ENCODE measurements at regions not wholly inside any gene's neighbourhood (a gene's known extent, or its start where the extent isn't known, plus 50 kb on each side); places are given as distances from the start of the nearest gene placed in this dataset.

DNA sequence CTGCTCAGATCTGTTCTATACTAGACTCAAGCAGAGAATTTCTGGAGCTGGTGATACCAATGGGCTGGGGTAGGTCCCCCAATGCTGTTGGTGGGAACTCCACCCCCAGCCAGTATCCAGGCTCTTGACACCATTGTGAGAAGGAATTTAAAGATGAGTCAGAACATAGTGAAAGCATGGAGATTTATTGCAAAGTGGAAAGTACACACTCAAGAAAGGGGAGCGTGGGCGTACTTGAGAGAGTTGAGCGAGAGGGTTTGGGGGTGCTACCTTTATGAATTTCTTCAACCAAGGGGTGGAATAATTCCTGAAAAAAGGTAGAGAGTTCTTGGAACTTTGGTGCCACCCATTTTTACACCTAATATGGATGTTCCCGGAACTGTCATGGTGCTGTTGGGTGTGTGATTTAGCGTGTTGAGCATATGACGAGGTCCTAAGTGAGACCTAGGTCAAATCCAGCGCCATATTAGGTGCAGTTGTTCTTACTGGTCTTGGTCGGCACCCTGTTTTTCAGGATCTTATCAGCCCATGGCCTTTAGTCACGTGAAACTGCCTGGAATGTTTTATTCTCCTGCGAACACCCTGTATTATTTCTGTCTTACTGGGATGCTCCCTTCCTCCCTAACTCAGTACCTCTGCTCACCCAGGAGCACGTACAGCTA, 122.0 kb upstream of the AHR start:
- no peak for DNase-seq (ENCODE audit: low read depth)

DNA sequence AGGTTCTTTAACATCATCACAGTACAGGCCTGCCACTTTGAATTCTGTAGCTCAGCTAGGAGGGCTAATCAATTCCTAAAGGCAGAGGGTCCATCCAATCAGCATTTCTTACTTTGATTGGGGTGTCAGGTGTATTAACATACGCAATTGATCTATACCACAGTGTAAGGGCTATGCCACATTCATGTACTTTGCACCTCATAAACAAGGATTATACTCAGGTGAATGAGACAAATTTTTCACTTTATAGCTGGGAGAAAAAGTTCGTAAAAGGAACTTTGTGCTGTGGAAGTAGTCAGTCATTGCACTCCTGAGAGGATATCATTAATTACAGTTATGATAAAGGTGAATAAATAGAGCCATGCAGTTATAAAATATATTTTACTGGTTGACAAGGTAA, 119.9 kb upstream of the AHR start:
- DNase-seq (ENCODE audit: low read depth): no peak

DNA sequence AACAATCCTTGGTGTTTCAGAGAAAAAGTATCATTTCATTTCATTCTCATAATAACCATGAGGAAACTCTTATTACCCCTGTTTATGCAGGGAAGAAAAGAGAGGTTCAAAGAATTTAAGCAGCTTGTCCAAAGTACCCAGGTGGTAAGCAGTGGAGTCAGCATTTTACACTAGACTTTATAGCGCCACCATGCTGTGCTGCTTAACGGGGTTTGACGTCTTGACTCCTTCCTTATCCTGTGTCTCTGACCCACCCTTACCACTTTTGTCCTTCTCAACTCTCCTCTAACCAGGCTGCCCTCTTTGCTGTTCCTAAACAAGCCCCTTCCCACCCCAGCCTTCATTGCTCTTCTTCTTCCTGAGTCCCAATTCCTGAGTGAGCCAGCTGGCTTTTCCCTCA, 117.0 kb upstream of the AHR start:
- no peak for DNase-seq (ENCODE audit: low read depth)

DNA sequence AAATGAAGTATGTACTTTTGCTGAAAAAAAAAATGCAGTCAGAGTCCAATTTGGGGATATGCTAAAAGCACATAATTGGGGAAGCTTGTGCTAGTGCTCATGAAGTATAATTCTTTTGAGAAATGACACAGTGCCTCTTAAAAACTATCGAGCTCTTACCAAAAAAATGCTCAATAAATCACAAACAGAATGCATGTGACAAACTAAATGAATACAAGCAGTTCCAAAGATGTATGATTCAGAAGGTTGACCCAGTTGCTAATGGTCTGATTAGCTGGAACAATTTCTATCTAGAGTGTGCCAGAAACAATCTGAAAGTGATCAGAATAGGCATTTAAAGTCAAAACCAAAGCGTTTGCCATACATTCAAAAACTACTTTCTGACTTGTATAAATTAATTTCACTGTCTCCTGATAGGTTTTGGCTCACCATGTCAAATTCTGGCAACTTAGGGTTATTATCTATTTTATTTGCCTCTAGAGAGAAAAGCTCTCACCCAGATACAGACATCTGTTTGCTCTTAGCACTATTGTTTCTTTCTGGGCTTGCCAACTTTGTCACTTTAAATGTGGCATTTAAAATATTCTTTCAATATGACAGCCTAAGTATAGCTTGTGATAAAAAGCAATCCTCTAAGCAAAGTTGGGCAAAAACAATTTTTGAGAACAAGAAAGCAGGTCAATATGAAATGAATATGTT, 114.7 kb upstream of the AHR start:
- DNase-seq (ENCODE audit: low read depth): no peak

DNA sequence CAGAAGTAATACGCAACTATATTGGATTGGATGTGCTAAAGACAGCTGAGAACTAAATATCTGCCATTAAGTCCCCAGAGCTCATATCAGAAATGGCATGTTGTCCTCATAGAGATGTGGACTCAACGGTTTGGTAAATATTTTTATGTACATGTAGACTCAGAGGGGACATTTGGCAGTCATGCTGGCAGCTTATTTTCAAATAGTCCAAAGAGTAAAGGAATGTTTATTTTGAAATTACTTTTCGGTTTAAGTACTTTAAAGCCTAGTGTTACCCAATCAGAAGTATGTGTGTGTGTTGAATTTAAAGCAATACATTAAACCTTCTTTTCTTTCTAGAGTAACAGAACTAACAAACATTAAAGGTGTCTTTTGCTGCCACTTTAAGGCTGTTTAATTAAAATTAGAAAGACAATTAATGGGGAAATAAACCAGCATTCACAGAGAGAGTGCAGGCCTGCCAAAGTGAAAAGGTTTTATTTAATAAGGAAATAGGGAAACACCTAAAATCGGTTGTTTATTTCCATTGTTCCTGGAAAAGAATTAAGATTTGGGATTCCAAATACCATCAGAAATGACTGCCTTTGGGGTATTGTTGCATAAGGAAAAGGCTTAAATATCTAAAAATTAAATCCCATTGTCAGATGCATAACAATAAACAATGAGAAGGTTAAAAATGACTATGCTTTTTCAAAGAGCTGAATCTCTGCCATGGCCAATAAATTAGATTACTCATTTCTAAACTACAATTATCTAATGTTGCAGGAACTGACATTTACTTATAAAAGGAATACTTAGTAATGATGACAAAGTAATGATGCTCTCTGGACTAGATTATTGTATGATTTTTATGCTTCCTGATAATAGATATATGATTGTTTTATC, 113.4 kb upstream of the AHR start:
- no peak for DNase-seq (ENCODE audit: low read depth)

DNA sequence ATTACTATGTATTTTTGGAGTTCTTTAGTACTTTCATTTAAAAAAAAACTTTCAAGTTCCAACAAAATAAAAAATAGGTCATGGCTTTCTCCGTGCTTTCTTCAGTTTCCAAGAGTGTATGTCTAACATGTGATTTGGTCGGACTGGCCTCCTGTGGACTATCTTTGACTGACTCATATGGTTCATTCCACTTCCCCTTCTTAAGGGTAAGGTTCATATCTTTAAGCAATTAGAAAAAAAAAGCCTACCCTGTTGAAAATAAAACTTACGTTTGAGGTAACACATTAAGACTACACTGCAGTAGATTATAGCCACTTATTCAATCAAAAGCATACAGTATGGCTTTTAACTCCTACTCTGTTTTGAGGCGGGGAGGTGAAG, 112.8 kb upstream of the AHR start:
- no peak for DNase-seq (ENCODE audit: low read depth)

DNA sequence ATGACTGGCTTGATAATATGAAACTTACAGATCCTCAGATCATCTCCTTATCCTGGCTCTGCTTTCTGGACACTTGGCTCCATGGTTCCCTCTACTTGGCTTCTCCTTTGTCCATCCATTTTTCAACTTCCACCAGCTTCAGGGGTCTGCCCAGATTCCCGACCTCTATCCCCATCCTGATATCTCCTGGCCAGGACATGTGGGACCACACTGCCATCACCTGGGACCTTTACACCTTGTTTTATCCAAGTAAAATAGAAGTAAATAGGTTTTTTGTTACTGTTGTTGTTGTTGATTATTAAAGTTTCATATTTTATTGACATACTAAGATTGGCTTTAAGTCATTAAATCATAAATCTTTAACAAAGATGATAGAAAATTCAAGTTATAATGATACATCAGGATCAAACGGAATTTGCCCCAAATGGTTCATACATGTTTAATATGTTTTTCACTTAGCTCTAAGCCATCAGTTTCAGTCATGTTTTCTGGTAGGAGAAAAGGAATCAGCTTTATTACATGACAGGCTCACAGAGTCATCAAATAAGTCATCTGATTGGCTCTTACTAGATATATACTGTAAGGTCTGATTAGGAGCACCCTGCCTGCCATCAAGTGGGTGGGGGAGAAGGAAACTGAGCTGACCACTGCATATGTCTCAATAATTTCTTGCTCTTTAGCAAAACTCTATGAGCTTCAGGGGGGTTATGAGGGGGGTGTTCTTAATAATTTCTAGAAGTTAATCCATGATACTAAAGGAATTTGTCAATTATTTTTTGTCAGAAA, 111.5 kb upstream of the AHR start:
- no peak for DNase-seq (ENCODE audit: low read depth)

DNA sequence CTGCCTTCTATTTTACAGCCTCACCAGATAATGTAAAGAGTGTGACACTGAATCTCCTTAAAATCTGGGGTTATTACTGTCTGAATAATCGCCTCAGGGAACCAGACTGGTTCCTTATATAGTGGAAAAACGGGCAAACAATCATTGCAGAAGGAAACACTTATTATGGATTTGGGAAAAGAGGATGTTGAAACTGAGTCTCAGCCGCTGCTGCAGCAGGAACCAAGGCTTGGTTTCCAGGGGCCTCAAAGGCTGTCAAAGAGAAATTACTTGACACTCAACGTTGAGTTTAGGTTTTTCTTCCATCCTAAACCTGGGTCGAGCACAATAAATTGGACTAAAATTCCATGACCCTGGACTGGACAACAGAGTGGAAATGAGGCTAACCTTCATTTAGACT, 103.8 kb upstream of the AHR start:
- no peak for DNase-seq (ENCODE audit: low read depth)

DNA sequence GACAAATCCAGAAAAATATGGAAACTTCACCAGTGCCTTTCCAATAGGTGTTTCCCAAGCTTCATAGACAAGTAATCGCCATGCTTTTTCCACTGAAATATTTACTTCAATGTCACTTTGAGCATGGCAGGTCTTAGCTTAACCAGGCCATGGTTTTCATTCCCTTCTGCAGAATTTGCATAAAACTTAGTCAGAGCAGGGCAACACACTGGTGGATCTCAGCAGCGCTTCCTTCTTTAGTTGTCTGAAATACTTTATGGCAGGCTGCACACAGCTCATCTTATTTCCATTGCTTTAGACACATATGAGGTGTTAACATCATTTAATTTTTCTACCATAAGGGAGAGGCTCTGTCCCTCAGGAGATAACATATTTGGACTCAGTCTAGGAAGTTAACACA, 102.9 kb upstream of the AHR start:
- no peak for DNase-seq (ENCODE audit: low read depth)

DNA sequence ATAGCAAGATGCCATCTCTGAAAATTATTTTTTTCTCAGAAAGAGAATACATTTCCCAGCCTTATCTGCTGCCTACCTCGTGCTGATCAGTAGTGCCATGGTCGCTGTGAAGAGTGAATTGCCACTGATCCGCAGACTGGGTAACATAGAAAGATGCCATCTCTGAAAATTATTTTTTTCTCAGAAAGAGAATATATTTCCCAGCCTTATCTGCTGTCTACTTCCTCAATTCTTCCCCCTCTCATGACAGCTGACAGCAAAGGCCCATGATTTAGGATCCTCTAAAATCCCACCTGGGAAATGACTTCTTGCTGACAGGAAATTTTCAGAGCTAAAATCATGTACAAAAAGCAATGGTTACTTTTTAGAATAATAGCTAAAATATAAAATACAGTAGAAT, 92.5 kb upstream of the AHR start:
- no peak for DNase-seq (ENCODE audit: low read depth)

DNA sequence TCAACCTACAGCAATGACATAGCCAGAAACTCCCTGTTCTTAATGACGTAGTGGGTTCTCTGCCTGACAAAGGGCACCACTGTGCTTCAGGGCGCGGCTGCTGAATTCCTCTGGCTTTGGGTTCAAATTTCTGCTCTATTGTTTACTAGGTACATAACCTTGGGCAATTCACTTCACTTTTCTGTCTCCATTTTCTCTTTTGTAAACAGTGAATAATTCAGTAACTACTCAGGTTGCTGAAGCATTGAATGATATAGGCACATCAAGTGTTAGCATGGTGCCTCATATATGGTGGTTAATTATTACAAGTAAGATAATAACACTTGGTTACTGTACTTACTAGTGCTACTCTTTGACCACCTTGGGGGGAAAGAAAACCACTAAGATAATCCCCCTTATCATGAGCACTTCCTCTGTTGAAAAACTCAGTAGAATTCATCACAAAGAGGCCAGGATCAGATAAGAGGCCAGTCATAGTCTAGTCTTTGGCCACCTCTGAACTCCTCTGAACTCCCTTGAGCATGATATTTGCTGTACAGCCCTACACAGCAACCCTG, 92.0 kb upstream of the AHR start:
- DNase-seq (ENCODE audit: low read depth): no peak

DNA sequence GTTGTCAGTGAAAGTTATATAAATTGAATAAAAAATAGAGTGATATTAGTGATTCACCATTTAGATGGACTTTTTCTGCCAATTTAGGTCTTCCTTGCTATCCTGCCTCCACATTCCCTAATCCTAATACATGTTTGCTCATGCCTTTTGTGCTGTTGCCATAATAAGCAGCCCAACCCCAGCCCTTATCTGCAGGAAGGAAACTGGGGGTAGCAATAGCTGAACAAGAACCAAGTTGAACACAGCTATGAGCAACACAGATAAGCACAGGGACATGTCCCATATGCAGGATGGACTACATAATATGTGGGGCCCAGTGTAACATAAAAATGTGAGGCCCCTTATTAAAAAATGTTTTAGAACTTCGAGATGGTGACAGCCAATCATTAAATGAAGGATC, 91.2 kb upstream of the AHR start:
- no peak for DNase-seq (ENCODE audit: low read depth)

DNA sequence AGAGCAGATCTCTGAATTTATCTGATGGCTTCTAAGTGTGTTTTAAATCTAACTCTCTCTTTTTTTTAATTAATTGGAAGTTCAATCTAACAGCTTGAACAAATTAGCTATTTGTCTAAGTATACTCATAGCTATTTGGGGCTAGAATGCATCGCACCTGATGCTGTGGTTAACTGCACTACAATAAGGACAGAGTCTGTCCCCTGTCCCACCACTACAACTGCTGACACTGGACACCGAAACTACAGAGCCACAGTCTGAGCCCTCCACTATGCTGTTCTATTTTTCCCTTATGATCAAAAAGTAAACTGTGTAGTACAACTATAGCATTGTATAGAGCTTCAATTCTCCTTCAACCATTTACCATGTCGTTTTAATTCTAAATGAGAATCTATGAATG, 89.4 kb upstream of the AHR start:
- no peak for DNase-seq (ENCODE audit: low read depth)

DNA sequence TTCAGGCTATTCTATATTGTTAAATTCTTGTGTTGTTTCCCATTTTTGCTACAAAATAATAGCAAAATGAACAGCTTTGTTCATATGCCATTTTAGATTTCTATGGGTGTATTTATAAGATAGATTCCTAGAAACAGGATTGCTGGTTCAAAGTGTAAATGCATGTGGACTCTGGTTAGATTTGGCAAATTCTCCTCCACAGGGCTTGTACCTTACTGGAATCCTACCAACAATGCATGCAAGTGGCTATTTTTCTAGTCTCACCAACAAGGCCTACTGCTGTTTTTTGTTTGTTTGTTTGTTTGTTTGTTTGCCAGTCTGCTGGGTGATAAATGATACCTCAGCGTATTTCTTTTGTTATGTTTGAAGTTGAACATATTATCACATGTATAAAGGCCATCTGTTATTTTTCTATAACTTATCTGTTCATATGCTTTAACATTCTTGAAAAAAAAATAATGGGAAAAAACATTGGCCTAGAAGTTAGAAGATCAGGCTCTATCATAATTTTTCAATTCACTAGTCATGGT, 87.1 kb upstream of the AHR start:
- DNase-seq (ENCODE audit: low read depth): no peak

DNA sequence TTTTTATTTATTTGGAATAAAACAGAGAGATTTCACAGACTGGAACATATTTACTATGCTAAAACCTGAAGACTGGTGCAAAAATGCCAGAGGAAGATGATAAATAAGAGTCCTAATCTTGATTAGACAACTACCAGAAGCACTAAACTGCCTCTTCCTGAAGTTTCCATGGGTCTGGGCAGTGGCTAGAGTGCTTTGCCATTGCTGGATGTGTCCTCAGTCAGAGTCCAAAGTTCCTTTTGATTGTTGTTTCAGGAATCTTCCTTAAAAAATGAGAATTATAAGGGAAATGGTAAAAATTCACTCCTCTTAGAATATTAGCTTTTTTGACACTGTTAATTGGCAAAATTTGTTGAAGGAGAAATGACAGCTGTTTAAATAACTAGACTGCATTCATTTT, 86.3 kb upstream of the AHR start:
- no peak for DNase-seq (ENCODE audit: low read depth)

DNA sequence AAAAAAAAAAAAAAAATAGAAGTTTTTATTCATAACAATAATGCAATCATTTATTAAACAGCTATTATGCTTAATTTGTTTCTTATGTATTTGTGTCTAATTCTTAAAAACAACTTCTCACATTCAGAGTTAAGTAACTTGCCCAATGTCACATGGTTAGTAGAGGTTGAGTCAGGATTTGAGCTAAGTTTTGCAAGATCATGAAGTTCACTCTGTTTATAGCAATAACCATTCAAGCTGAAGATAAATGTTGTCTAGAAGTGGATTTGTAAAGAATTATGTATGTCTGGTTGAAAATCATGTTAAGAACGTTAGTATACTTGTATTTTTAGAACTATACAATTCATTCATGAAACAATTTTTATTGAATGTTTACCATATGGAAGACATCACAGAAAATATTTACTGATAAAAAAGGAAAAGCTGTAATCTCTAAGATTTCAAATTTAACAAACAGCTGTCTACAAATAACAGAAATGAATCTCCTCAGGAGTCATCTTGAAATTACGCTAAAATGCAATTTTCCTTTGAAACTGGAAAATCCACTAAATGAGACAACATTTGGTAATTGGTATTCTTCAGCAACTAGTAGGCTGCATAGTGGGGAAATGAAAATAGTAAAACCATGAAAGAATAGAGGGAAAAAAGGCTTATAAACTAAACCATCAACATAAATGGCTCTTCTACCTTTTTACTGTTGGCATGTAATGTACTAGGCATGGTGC, 70.5 kb upstream of the AHR start:
- no peak for DNase-seq (ENCODE audit: low read depth)

DNA sequence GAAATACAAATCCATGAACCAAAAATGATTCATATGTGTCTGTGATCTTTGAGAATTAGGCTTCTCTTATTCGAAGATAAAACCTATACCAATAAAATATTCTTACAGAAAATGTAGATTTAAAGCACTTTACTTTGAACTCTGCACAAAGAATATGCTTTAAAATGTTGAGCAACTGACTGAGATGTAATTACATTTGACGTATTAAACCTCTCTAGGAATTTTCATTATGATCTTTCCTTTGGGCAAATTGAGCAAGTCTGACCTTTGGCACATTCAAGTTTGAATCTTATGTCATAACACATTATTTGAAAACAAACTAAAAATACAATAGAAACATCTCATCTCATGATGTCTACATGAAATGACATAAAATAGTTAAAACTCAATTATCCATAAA, 69.2 kb upstream of the AHR start:
- no peak for DNase-seq (ENCODE audit: low read depth)

DNA sequence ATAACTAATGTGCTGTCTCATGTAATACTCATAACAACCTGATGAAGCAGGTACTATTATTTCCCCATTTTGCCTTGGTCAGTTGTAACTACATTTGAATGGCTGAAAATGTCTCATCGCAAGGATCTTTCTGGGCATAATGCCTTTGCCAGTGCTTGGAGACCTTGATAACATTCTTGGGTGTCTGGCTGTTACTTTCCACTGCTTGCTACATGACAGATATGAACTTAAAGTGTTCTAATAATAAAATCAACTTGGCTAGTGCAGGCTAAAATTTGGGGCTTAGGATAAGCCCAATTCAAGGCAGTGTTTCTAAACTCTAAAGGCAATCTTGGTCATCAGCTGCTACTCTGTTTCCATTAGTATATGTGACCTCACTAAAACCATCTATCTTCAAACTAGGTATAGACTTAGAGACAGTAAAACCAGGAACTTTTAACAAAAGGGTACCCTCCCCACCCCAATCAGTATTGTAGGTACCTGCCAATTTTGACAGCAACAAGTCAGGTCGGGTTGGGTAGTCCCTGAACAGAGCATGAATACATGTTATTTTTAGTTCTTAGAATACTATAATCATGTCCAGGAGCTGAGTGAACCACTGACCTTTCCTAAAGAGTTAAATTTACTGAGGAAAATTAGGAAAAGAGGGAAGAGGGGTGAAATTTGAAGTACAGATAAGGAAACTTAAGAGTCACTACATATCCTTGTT, 68.2 kb upstream of the AHR start:
- no peak for DNase-seq (ENCODE audit: low read depth)

DNA sequence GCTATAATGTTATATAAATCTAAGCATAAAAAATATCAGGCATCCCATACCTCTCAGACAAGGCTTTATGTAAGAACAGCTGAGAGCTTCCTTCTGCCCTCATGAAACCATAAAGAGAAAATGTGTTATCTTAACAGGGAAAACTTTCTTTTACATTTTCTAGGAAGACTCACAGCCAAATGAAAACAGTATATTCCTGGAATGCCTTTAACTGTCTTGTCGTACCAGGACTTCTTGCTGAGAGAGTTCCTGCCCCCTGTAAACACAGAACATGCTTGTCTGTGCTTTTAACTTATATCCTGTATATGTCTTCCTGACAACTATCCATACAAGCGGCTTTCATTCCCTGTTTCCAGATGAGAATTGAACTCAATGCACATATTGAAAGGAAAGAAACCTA, 64.8 kb upstream of the AHR start:
- no peak for DNase-seq (ENCODE audit: low read depth)

DNA sequence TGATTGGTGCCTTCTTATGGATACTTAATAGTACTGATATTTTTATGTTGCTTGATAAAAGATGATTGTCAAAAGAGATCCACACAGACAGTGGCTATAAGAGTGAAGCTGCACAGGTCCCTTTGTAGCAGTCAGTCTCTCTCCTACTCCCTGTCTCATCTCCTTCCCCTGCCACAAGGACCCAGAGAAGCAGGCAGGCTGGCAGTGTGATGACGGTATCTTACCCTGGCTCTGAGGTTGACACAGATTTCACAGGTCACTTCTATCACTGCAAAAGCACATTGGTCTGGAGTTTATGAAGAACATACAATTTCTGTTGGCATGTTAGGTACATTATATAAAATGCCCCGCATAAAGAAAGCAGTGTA, 64.4 kb upstream of the AHR start:
- peak; percentile 4 for DNase-seq (ENCODE audit: low read depth)
